Hepatocyte (in vitro differentiated cells): ENCODE measurements at regions not wholly inside any gene's neighbourhood (a gene's known extent, or its start where the extent isn't known, plus 50 kb on each side); places are given as distances from the start of the nearest gene placed in this dataset.

Experiments used
- DNase-seq: peaks from one replicate; pipeline ENCODE4 v3.0.0-alpha.2; 2016; ENCODE audit warnings: low spot score
- H2AFZ ChIP-seq: fragments of 200-600 bp; sonication (generic); 2 replicates; pipeline ENCODE4 v1.6.0; 2016; ENCODE audit warnings: antibody characterized with exemption, mild to moderate bottlenecking
- H3K27ac ChIP-seq: fragments of 200-600 bp; sonication (generic); 2 replicates; pipeline ENCODE4 v1.5.1; 2016; ENCODE audit warnings: mild to moderate bottlenecking
- H3K27me3 ChIP-seq: fragments of 200-600 bp; sonication (generic); 2 replicates; pipeline ENCODE4 v1.6.1; 2016
- H3K36me3 ChIP-seq: fragments of 200-600 bp; sonication (generic); replicated peaks from 2 replicates; pipeline ENCODE4 v1.5.1; 2016; ENCODE audit warnings: low read depth; ENCODE audit not compliant: insufficient read depth
- H3K4me1 ChIP-seq: fragments of 200-600 bp; sonication (generic); 2 replicates; pipeline ENCODE4 v1.5.1; 2016; ENCODE audit warnings: mild to moderate bottlenecking, moderate library complexity; ENCODE audit not compliant: insufficient read depth
- H3K4me2 ChIP-seq: fragments of 200-600 bp; sonication (generic); 2 replicates; pipeline ENCODE4 v1.6.0; 2016
- H3K4me3 ChIP-seq: fragments of 200-600 bp; sonication (generic); 2 replicates; pipeline ENCODE4 v1.5.1; 2016; ENCODE audit warnings: mild to moderate bottlenecking
- H3K79me2 ChIP-seq: fragments of 200-600 bp; sonication (generic); 2 replicates; pipeline ENCODE4 v1.6.0; 2017; ENCODE audit warnings: mild to moderate bottlenecking
- H3K9me2 ChIP-seq: fragments of 200-600 bp; sonication (generic); replicated peaks from 2 replicates; pipeline ENCODE4 v1.6.0; 2017; ENCODE audit warnings: mild to moderate bottlenecking; ENCODE audit not compliant: insufficient read depth
- H3K9me3 ChIP-seq: fragments of 200-600 bp; sonication (generic); 2 replicates; pipeline ENCODE4 v1.5.1; 2016; ENCODE audit warnings: low read depth, mild to moderate bottlenecking
- H4K20me1 ChIP-seq: fragments of 200-600 bp; sonication (generic); 2 replicates; pipeline ENCODE4 v1.6.0; 2016; ENCODE audit warnings: mild to moderate bottlenecking; ENCODE audit not compliant: insufficient read depth, poor library complexity, severe bottlenecking
- CTCF ChIP-seq: fragments of 200-600 bp; sonication (generic); IDR thresholded peaks from 2 replicates; pipeline ENCODE4 v1.5.1; 2016; ENCODE audit warnings: antibody characterized with exemption, mild to moderate bottlenecking; ENCODE audit not compliant: poor library complexity
- EZH2 ChIP-seq: fragments of 200-600 bp; sonication (generic); IDR thresholded peaks from 2 replicates; pipeline ENCODE4 v1.6.1; 2016; ENCODE audit warnings: antibody characterized with exemption, mild to moderate bottlenecking, borderline replicate concordance
- EZH2phosphoT487 ChIP-seq: fragments of 200-600 bp; sonication (generic); IDR thresholded peaks from one replicate; pipeline ENCODE4 v1.6.1; 2018; ENCODE audit warnings: antibody characterized with exemption, mild to moderate bottlenecking, low read depth, moderate library complexity; ENCODE audit not compliant: unreplicated experiment, severe bottlenecking
- WGBS: methylation state at CpG from one replicate; pipeline ENCODE4 v1.1.6; 2016; ENCODE audit warnings: low lambda C conversion rate; ENCODE audit errors: missing lambda C conversion rate; 5-methylcytosine and 5-hydroxymethylcytosine counted together

GRCh38 chr1:199173356-199173755 is 534.5 kb downstream of the PTPRC start:
- Histone ChIP-seq H3K9me3 (no peaks in the 10 kb centered on the region), H3K4me2 (no peak overlapping the region), H3K36me3 (no peaks in the 10 kb centered on the region), H3K4me1 (no peaks in the 10 kb centered on the region), H3K79me2 (no peaks in the 10 kb centered on the region), H4K20me1 (no peaks in the 10 kb centered on the region), H3K4me3 (no peak overlapping the region), H3K27ac (no peak overlapping the region), H3K9me2 (no peaks in the 10 kb centered on the region), H3K27me3 (no peaks in the 10 kb centered on the region), H2AFZ (no peak overlapping the region)
- DNase-seq, result no peak
- TF ChIP-seq EZH2phosphoT487 (no peak), EZH2 (no peak), CTCF (no peak)

- H3K27me3 ChIP-seq, result no peaks in the 10 kb centered on the region
- no peak overlapping the region for H3K27ac ChIP-seq
- H3K4me3 ChIP-seq, result no peak overlapping the region
- no peaks in the 10 kb centered on the region for H4K20me1 ChIP-seq
- H3K9me3 ChIP-seq, result no peaks in the 10 kb centered on the region
- H3K79me2 ChIP-seq, result no peaks in the 10 kb centered on the region
- TF ChIP-seq EZH2 (no peak), CTCF (no peak), EZH2phosphoT487 (no peak)
- H3K9me2 ChIP-seq, result no peaks in the 10 kb centered on the region
- H3K4me1 ChIP-seq, result no peaks in the 10 kb centered on the region
- H3K4me2 ChIP-seq, result no peak overlapping the region
- no peak for DNase-seq
- no peak overlapping the region for H2AFZ ChIP-seq
- H3K36me3 ChIP-seq, result no peaks in the 10 kb centered on the region
These were observed 535.5 kb downstream of the PTPRC start for GRCh38 chr1:199174336-199174735.

GRCh38 chr1:199176713-199177112 is 537.9 kb downstream of the PTPRC start:
- H3K36me3 ChIP-seq, result no peaks in the 10 kb centered on the region
- TF ChIP-seq EZH2 (no peak), CTCF (no peak), EZH2phosphoT487 (no peak)
- no peak overlapping the region for H3K27ac ChIP-seq
- no peak for DNase-seq
- no peaks in the 10 kb centered on the region for H3K4me1 ChIP-seq
- no peaks in the 10 kb centered on the region for H3K9me3 ChIP-seq
- no peak overlapping the region for H2AFZ ChIP-seq
- no peak overlapping the region for H3K4me3 ChIP-seq
- H3K9me2 ChIP-seq, result no peaks in the 10 kb centered on the region
- H3K4me2 ChIP-seq, result no peak overlapping the region
- 85% methylated on average over 5 of the region's 5 CpGs for WGBS
- no peaks in the 10 kb centered on the region for H3K27me3 ChIP-seq
- no peaks in the 10 kb centered on the region for H4K20me1 ChIP-seq
- H3K79me2 ChIP-seq, result no peaks in the 10 kb centered on the region

- no peak overlapping the region for H3K27ac ChIP-seq
- H4K20me1 ChIP-seq, result no peaks in the 10 kb centered on the region
- H3K36me3 ChIP-seq, result no peaks in the 10 kb centered on the region
- no peak for TF ChIP-seq CTCF
- TF ChIP-seq EZH2, result no peak
- no peak for TF ChIP-seq EZH2phosphoT487
- H3K4me3 ChIP-seq, result no peak overlapping the region
- H3K9me2 ChIP-seq, result no peaks in the 10 kb centered on the region
- no peak overlapping the region for H3K4me2 ChIP-seq
- 80% methylated on average over 4 of the region's 4 CpGs for WGBS
- no peak overlapping the region for H2AFZ ChIP-seq
- H3K9me3 ChIP-seq, result no peaks in the 10 kb centered on the region
- no peaks in the 10 kb centered on the region for H3K27me3 ChIP-seq
- no peaks in the 10 kb centered on the region for H3K79me2 ChIP-seq
- H3K4me1 ChIP-seq, result no peaks in the 10 kb centered on the region
- no peak for DNase-seq
These were observed 538.4 kb downstream of the PTPRC start for GRCh38 chr1:199177241-199177640.
